CD4-positive, alpha-beta T cell (primary cell): ENCODE measurements at regions not wholly inside any gene's neighbourhood (a gene's known extent, or its start where the extent isn't known, plus 50 kb on each side); places are given as distances from the start of the nearest gene placed in this dataset.

Experiments
- ATAC-seq: fragments of 200-7000 bp; cut with Tn5 transposase; one replicate; pipeline ENCODE4 v1.10.0; 2022; ENCODE audit warnings: mild to moderate bottlenecking; ENCODE audit not compliant: poor library complexity
- CTCF ChIA-PET: fragments of 350-600 bp; sonication (Branson Sonifier 250); formaldehyde crosslinking; loops from one replicate; lab custom pipeline; 2021; ENCODE audit warnings: antibody characterized with exemption, inconsistent platforms; lab: Charles Lee
- POLR2A ChIA-PET: fragments of 350-600 bp; sonication (Branson Sonifier 250); formaldehyde crosslinking; loops from one replicate; lab custom pipeline; 2021; ENCODE audit warnings: antibody characterized with exemption, inconsistent platforms; lab: Charles Lee
- DNase-seq, 14 experiments: peaks; one replicate each; pipeline ENCODE4 v3.0.0-alpha.2; 2013 to 2020; ENCODE audit warnings: mixed read lengths in 2 of 14
- H3K27ac ChIP-seq, 2 donors: one replicate each; pipeline versions ENCODE4 v1.5.1 to v1.7.0; 2013; ENCODE audit warnings: low read length in 2 of 2, low read depth in 1 of 2, mild to moderate bottlenecking in 1 of 2
- H3K27me3 ChIP-seq, 2 experiments: 1 replicate in 1 of 2; 2 replicates in 1 of 2; pipeline versions ENCODE4 v1.6.1 to v1.7.0; 2013; ENCODE audit warnings: low read length in 2 of 2, control low read depth in 1 of 2, mild to moderate bottlenecking in 1 of 2, moderate library complexity in 1 of 2; ENCODE audit not compliant: insufficient read depth in 2 of 2, control insufficient read depth in 1 of 2
- H3K36me3 ChIP-seq: one replicate; pipeline ENCODE4 v1.6.1; 2013; ENCODE audit warnings: low read length, control low read depth; ENCODE audit not compliant: insufficient read depth
- H3K4me1 ChIP-seq: one replicate; pipeline ENCODE4 v1.6.1; 2013; ENCODE audit warnings: low read length, control low read depth; ENCODE audit not compliant: insufficient read depth
- H3K4me3 ChIP-seq: one replicate; pipeline ENCODE4 v1.5.1; 2013; ENCODE audit warnings: mild to moderate bottlenecking, low read length, moderate library complexity
- H3K9me3 ChIP-seq, 2 experiments: 1 replicate in 1 of 2; 2 replicates in 1 of 2; pipeline versions ENCODE4 v1.6.1 to v1.7.0; 2013; ENCODE audit warnings: low read length in 2 of 2, mild to moderate bottlenecking in 2 of 2, control low read depth in 1 of 2, moderate library complexity in 1 of 2; ENCODE audit not compliant: control insufficient read depth in 1 of 2, insufficient read depth in 1 of 2
- H3K27ac Mint-ChIP-seq: one replicate; pipeline ENCODE4 v1.8.0; 2020; ENCODE audit warnings: mixed read lengths
- H3K27me3 Mint-ChIP-seq: one replicate; pipeline ENCODE4 v1.8.0; 2021; ENCODE audit warnings: mixed read lengths
- H3K36me3 Mint-ChIP-seq: one replicate; pipeline ENCODE4 v1.8.0; 2021; ENCODE audit warnings: low read depth, mixed read lengths
- H3K4me1 Mint-ChIP-seq: one replicate; pipeline ENCODE4 v1.8.0; 2021; ENCODE audit warnings: low read depth, mixed read lengths
- H3K4me3 Mint-ChIP-seq: one replicate; pipeline ENCODE4 v1.8.0; 2020; ENCODE audit warnings: mild to moderate bottlenecking, mixed read lengths
- H3K9me3 Mint-ChIP-seq: one replicate; pipeline ENCODE4 v1.8.0; 2020; ENCODE audit warnings: mixed read lengths
- CTCF ChIP-seq: fragments of 200-600 bp; IDR thresholded peaks from one replicate; pipeline ENCODE4 v1.8.0; 2022; ENCODE audit warnings: antibody characterized with exemption, mild to moderate bottlenecking
- intact Hi-C, 2 experiments: fragments of 100-400 bp; cut with DNase I in 1 of 2; cut with micrococcal nuclease in 1 of 2; formaldehyde crosslinking; loops; one replicate each; pipeline versions ENCODE4 v1.15.1 to v1.9.0; 2023 to 2025; cut with DNase I, micrococcal nuclease

- intact Hi-C loops, result no loop called here
- peaks cover 20% of the 10 kb centered on the region for H3K9me3 Mint-ChIP-seq
Observed at GRCh38 chr3:83195243-83195642, 1433.8 kb upstream of the GBE1 start.

DNA sequence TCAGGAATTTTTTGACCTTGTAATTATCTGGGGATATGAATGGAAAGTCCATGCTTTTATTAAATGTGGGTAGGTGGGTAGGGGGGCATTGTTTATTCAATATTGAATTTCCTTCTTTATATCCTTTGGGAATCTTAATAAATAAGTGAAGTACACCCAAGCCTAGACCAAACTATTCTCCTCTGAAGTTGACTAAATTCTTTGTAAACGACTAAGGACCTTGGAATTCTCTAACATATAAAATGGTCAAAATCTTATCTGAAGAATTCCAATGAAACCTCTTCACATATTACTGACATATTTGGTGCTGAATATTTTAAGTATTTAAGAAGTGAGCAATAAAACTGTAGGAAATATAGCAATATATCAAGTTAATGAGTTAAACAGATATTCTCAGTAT, 1432.1 kb upstream of the GBE1 start:
- TF ChIP-seq CTCF, result no peak
- Mint-ChIP-seq H3K4me1 (no peaks in the 10 kb centered on the region), H3K4me3 (no peak overlapping the region), H3K9me3 (peaks cover 16% of the 10 kb centered on the region), H3K27ac (no peak overlapping the region), H3K27me3 (no peaks in the 10 kb centered on the region), H3K36me3 (no peaks in the 10 kb centered on the region)
- CTCF ChIA-PET, result interaction anchor here (0.6 kb wide), 1 partner anchor 1709 kb away, joined by 3 read pairs; no protein-coding TSS in a partner anchor
- no peaks in the 10 kb centered on the region for H3K4me1 ChIP-seq
- POLR2A ChIA-PET, result no interaction called here
- H3K27me3 ChIP-seq, result no peaks in the 10 kb centered on the region
- H3K9me3 ChIP-seq, result peaks cover 3 to 9% of the 10 kb centered on the region in 2 experiments
- intact Hi-C loops, result no loop called here
- H3K4me3 ChIP-seq, result no peak overlapping the region
- no peaks in the 10 kb centered on the region for H3K36me3 ChIP-seq
- ATAC-seq, result no peak
- DNase-seq, result no peak
- H3K27ac ChIP-seq, result no peak overlapping the region

More at GRCh38 chr3:83195243-83195642, 1433.8 kb upstream of the GBE1 start:
- no peak for TF ChIP-seq CTCF
- H3K4me3 Mint-ChIP-seq, result no peak overlapping the region
- DNase-seq (no peak), ATAC-seq (no peak)
- no peaks in the 10 kb centered on the region for H3K4me1 ChIP-seq
- H3K9me3 ChIP-seq, result peaks cover 3 to 6% of the 10 kb centered on the region in 2 experiments
- no peaks in the 10 kb centered on the region for H3K4me1 Mint-ChIP-seq
- H3K4me3 ChIP-seq, result no peak overlapping the region
- no peak overlapping the region for H3K27ac ChIP-seq
- POLR2A ChIA-PET, result no interaction called here
- no peaks in the 10 kb centered on the region for H3K27me3 ChIP-seq
- no peak overlapping the region for H3K27ac Mint-ChIP-seq
- H3K27me3 Mint-ChIP-seq, result no peaks in the 10 kb centered on the region
- no peaks in the 10 kb centered on the region for H3K36me3 Mint-ChIP-seq
- CTCF ChIA-PET, result no interaction called here
- no peaks in the 10 kb centered on the region for H3K36me3 ChIP-seq

- Mint-ChIP-seq H3K4me3 (no peak overlapping the region), H3K4me1 (no peaks in the 10 kb centered on the region), H3K36me3 (no peaks in the 10 kb centered on the region), H3K27me3 (no peaks in the 10 kb centered on the region), H3K9me3 (peaks cover 14% of the 10 kb centered on the region), H3K27ac (no peak overlapping the region)
- POLR2A ChIA-PET, result no interaction called here
- peaks cover 0 to 9% of the 10 kb centered on the region in 2 experiments for H3K9me3 ChIP-seq
- no peak overlapping the region for H3K4me3 ChIP-seq
- CTCF ChIA-PET, result no interaction called here
- DNase-seq (no peak), ATAC-seq (no peak)
- no peaks in the 10 kb centered on the region for H3K4me1 ChIP-seq
- intact Hi-C loops, result no loop called here
- no peak overlapping the region for H3K27ac ChIP-seq
- no peak for TF ChIP-seq CTCF
- H3K36me3 ChIP-seq, result no peaks in the 10 kb centered on the region
- no peaks in the 10 kb centered on the region for H3K27me3 ChIP-seq
Observed at GRCh38 chr3:83189634-83190033, 1428.2 kb upstream of the GBE1 start.
